Stimulated activated CD8-positive, alpha-beta memory T cell treated with anti-CD3 and anti-CD28 coated beads, Interleukin-7, amount 100 ng/mL, for 1 hour (primary cell): ENCODE measurements at regions not wholly inside any gene's neighbourhood (a gene's known extent, or its start where the extent isn't known, plus 50 kb on each side); places are given as distances from the start of the nearest gene placed in this dataset.
"Not testable (repeated sequence)": the region's sequence is repeated elsewhere in the genome, so short reads cannot be mapped to it uniquely, and the experiment has no call there.

Experiments used
- DNase-seq, 2 donors: peaks; one replicate each; pipeline ENCODE4 v3.0.0-alpha.2; 2020; ENCODE audit warnings: low read depth in 2 of 2

GRCh38 chr16:72597938-72598337, 426.0 kb upstream of the PMFBP1 start:
- DNase-seq = no peak

- no peak for DNase-seq
Observed at GRCh38 chr16:72596373-72596772, 424.4 kb upstream of the PMFBP1 start.

GRCh38 chr16:72590151-72590937, 418.4 kb upstream of the PMFBP1 start:
- DNase-seq = no peak

- no peak for DNase-seq
Observed at GRCh38 chr16:72588551-72588950, 416.6 kb upstream of the PMFBP1 start.

- not testable (repeated sequence) for DNase-seq
Observed at GRCh38 chr16:72578061-72578460, 406.1 kb upstream of the PMFBP1 start.

- DNase-seq = no peak
Observed at GRCh38 chr16:72576189-72576588, 404.2 kb upstream of the PMFBP1 start.

GRCh38 chr16:72569677-72570076, 397.7 kb upstream of the PMFBP1 start:
- DNase-seq = no peak

GRCh38 chr16:72568502-72568901, 396.5 kb upstream of the PMFBP1 start:
- DNase-seq = no peak

GRCh38 chr16:72566174-72566573, 394.2 kb upstream of the PMFBP1 start:
- no peak for DNase-seq

GRCh38 chr16:72565106-72565505, 393.2 kb upstream of the PMFBP1 start:
- no peak for DNase-seq

- no peak for DNase-seq
Observed at GRCh38 chr16:72560617-72561016, 388.7 kb upstream of the PMFBP1 start.

GRCh38 chr16:72558501-72558900, 386.5 kb upstream of the PMFBP1 start:
- DNase-seq = no peak

GRCh38 chr16:72554935-72555334, 383.0 kb upstream of the PMFBP1 start:
- DNase-seq = no peak

- DNase-seq = no peak
Observed at GRCh38 chr16:72552654-72553053, 380.7 kb upstream of the PMFBP1 start.

GRCh38 chr16:72551649-72552048, 379.7 kb upstream of the PMFBP1 start:
- no peak for DNase-seq

GRCh38 chr16:72549878-72550277, 377.9 kb upstream of the PMFBP1 start:
- no peak for DNase-seq

GRCh38 chr16:72542102-72542501, 370.1 kb upstream of the PMFBP1 start:
- DNase-seq = no peak

- no peak for DNase-seq
Observed at GRCh38 chr16:72537664-72538063, 365.7 kb upstream of the PMFBP1 start.

- no peak for DNase-seq
Observed at GRCh38 chr16:72536723-72537435, 364.9 kb upstream of the PMFBP1 start.

GRCh38 chr16:72532906-72533410, 361.0 kb upstream of the PMFBP1 start:
- DNase-seq = no peak

GRCh38 chr16:72530434-72530833, 358.5 kb upstream of the PMFBP1 start:
- no peak for DNase-seq

GRCh38 chr16:72523087-72523486, 351.1 kb upstream of the PMFBP1 start:
- no peak for DNase-seq

- DNase-seq = no peak
Observed at GRCh38 chr16:72517154-72517553, 345.2 kb upstream of the PMFBP1 start.
